Gastroesophageal sphincter (tissue), 4 donors: ENCODE measurements at regions not wholly inside any gene's neighbourhood (a gene's known extent, or its start where the extent isn't known, plus 50 kb on each side); places are given as distances from the start of the nearest gene placed in this dataset.

Experiments
- ATAC-seq: fragments of 150-250 bp; one replicate; pipeline ENCODE4 v1.9.1; 2016; ENCODE audit warnings: mild to moderate bottlenecking, moderate library complexity
- H3K27ac ChIP-seq, 4 donors: fragments of 200-600 bp; sonication (generic) in 3 of 4; 1 replicate in 3 of 4; 2 replicates in 1 of 4; pipeline ENCODE4 v1.5.1; 2016 to 2019
- H3K27me3 ChIP-seq: fragments of 200-600 bp; sonication (generic); one replicate; pipeline ENCODE4 v1.5.1; 2019
- H3K36me3 ChIP-seq, 2 donors: fragments of 200-600 bp; sonication (generic); one replicate each; pipeline ENCODE4 v1.5.1; 2019; ENCODE audit warnings: control low read depth in 1 of 2
- H3K4me1 ChIP-seq, 3 donors: fragments of 200-600 bp; sonication (generic); 1 replicate in 2 of 3; 2 replicates in 1 of 3; pipeline ENCODE4 v1.5.1; 2016 to 2019; ENCODE audit warnings: control low read depth in 2 of 3
- H3K4me3 ChIP-seq, 2 donors: fragments of 200-600 bp; sonication (generic); one replicate each; pipeline ENCODE4 v1.5.1; 2019; ENCODE audit warnings: mild to moderate bottlenecking in 1 of 2, moderate library complexity in 1 of 2
- H3K9me3 ChIP-seq, 3 donors: fragments of 200-600 bp; sonication (generic); one replicate each; pipeline ENCODE4 v1.5.1; 2017 to 2019; ENCODE audit warnings: control low read depth in 2 of 3
- EP300 ChIP-seq: sonication (generic); formaldehyde crosslinking; IDR thresholded peaks from one replicate; pipeline ENCODE4 v1.6.1; 2017; ENCODE audit warnings: antibody characterized with exemption, mild to moderate bottlenecking
- POLR2A ChIP-seq, 2 donors: fragments of 450-650 bp; IDR thresholded peaks; one replicate each; pipeline ENCODE4 v1.6.1; 2017; ENCODE audit warnings: antibody characterized with exemption in 2 of 2, mild to moderate bottlenecking in 2 of 2, moderate library complexity in 1 of 2
- POLR2AphosphoS5 ChIP-seq: sonication (generic); formaldehyde crosslinking; IDR thresholded peaks from one replicate; pipeline ENCODE4 v1.6.1; 2017; ENCODE audit warnings: antibody characterized with exemption
- WGBS, 2 donors: methylation state at CpG; one replicate each; pipeline ENCODE4 v1.1.5; 2018; ENCODE audit warnings: low coverage in 1 of 2; 5-methylcytosine and 5-hydroxymethylcytosine counted together
- TF ChIP-seq, protein P1 (sequence below), 4 experiments: fragments of 200-600 bp in 2 of 4; fragments of 450-650 bp in 2 of 4; sonication (generic) in 1 of 4; IDR thresholded peaks; one replicate each; pipeline ENCODE4 v1.5.1; 2017 to 2019; ENCODE audit warnings: antibody characterized with exemption in 4 of 4, mild to moderate bottlenecking in 2 of 4, moderate library complexity in 2 of 4

- no peak for TF ChIP-seq POLR2AphosphoS5
- TF ChIP-seq, protein P1, sequence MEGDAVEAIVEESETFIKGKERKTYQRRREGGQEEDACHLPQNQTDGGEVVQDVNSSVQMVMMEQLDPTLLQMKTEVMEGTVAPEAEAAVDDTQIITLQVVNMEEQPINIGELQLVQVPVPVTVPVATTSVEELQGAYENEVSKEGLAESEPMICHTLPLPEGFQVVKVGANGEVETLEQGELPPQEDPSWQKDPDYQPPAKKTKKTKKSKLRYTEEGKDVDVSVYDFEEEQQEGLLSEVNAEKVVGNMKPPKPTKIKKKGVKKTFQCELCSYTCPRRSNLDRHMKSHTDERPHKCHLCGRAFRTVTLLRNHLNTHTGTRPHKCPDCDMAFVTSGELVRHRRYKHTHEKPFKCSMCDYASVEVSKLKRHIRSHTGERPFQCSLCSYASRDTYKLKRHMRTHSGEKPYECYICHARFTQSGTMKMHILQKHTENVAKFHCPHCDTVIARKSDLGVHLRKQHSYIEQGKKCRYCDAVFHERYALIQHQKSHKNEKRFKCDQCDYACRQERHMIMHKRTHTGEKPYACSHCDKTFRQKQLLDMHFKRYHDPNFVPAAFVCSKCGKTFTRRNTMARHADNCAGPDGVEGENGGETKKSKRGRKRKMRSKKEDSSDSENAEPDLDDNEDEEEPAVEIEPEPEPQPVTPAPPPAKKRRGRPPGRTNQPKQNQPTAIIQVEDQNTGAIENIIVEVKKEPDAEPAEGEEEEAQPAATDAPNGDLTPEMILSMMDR (IDR thresholded peaks at IDR 0.05): no peak
- no peak for TF ChIP-seq EP300
- TF ChIP-seq POLR2A (IDR thresholded peaks at IDR 0.05): no peak
- Histone ChIP-seq H3K27ac (no peak overlapping the region), H3K27me3 (no peaks in the 10 kb centered on the region), H3K36me3 (no peaks in the 10 kb centered on the region), H3K9me3 (peaks cover 0 to 27% (median 0%) of the 10 kb centered on the region in 3 donors), H3K4me1 (no peaks in the 10 kb centered on the region), H3K4me3 (no peak overlapping the region)
- ATAC-seq: no peak
These were observed 189.2 kb downstream of the MBL2 start for GRCh38 chr10:52583336-52583735.

DNA sequence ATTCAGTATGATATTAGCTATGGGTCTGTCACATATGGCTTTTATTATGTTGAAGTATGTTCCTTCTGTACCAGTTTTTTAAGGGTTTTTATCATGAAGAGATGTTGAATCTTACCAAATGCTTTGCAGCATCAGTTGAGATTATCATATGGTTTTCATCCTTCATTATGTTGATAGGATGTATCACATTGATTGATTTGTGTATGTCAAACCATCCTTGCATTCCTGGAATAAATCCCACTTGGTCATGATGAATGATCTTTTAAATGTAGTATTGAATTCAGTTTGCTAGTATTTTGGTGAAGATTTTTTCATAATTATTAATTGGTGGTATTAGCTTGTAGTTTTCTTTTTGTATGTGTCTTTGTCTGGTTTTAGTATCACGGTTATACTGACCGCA is 185.9 kb downstream of the MBL2 start:
- no peaks in the 10 kb centered on the region for H3K36me3 ChIP-seq
- TF ChIP-seq POLR2A (IDR thresholded peaks at IDR 0.05) (no peak), EP300 (no peak), POLR2AphosphoS5 (no peak)
- TF ChIP-seq, protein P1 (IDR thresholded peaks at IDR 0.05): no peak
- H3K27me3 ChIP-seq: no peaks in the 10 kb centered on the region
- H3K9me3 ChIP-seq: peaks cover 0 to 27% (median 0%) of the 10 kb centered on the region in 3 donors
- 42 to 44% methylated on average over 2 of the region's 2 CpGs for WGBS, 2 donors
- no peaks in the 10 kb centered on the region for H3K4me1 ChIP-seq
- H3K4me3 ChIP-seq: no peak overlapping the region
- H3K27ac ChIP-seq: no peak overlapping the region
- no peak for ATAC-seq

GRCh38 chr10:52597189-52597863 is 175.3 kb downstream of the MBL2 start:
- no peak overlapping the region for H3K27ac ChIP-seq
- TF ChIP-seq POLR2A (IDR thresholded peaks at IDR 0.05): no peak
- no peak for TF ChIP-seq EP300
- TF ChIP-seq, protein P1 (IDR thresholded peaks at IDR 0.05): no peak
- no peak for TF ChIP-seq POLR2AphosphoS5
- ATAC-seq: no peak

GRCh38 chr10:52598936-52599335 is 173.6 kb downstream of the MBL2 start:
- no peak for ATAC-seq

More at GRCh38 chr10:52597189-52597863, 175.3 kb downstream of the MBL2 start:
- Histone ChIP-seq H3K4me3 (no peak overlapping the region), H3K9me3 (no peaks in the 10 kb centered on the region), H3K27me3 (no peaks in the 10 kb centered on the region), H3K36me3 (no peaks in the 10 kb centered on the region), H3K4me1 (no peaks in the 10 kb centered on the region)
- 51 to 59% methylated on average over 3 of the region's 3 CpGs for WGBS, 2 donors

More at GRCh38 chr10:52598936-52599335, 173.6 kb downstream of the MBL2 start:
- Histone ChIP-seq H3K36me3 (no peaks in the 10 kb centered on the region), H3K4me1 (no peaks in the 10 kb centered on the region), H3K9me3 (no peaks in the 10 kb centered on the region), H3K27me3 (no peaks in the 10 kb centered on the region), H3K27ac (no peak overlapping the region), H3K4me3 (no peak overlapping the region)
- TF ChIP-seq EP300 (no peak), POLR2A (IDR thresholded peaks at IDR 0.05) (no peak), POLR2AphosphoS5 (no peak)
- TF ChIP-seq, protein P1 (IDR thresholded peaks at IDR 0.05): no peak
- 69 to 71% methylated on average over 2 of the region's 2 CpGs for WGBS, 2 donors
